WTC11 (cell line): ENCODE measurements at regions not wholly inside any gene's neighbourhood (a gene's known extent, or its start where the extent isn't known, plus 50 kb on each side); places are given as distances from the start of the nearest gene placed in this dataset.

ENCODE experiments used
- CTCF ChIP-seq: fragments of 200-600 bp; IDR thresholded peaks from 2 replicates; pipeline ENCODE4 v1.8.0; 2022; ENCODE audit warnings: antibody characterized with exemption
- MAX ChIP-seq: sonication (generic); formaldehyde crosslinking; IDR thresholded peaks from 2 replicates; pipeline ENCODE4 v1.8.0; 2022; ENCODE audit warnings: mild to moderate bottlenecking, missing genetic modification reagents
- NFYB ChIP-seq: sonication (generic); formaldehyde crosslinking; conservative IDR thresholded peaks from 2 replicates; pipeline ENCODE4 v1.8.0; 2022; ENCODE audit warnings: low read depth, missing genetic modification reagents
- NR2C2 ChIP-seq: sonication (generic); formaldehyde crosslinking; IDR thresholded peaks from 2 replicates; pipeline ENCODE4 v1.8.0; 2022; ENCODE audit warnings: mild to moderate bottlenecking, missing genetic modification reagents
- SMAD4 ChIP-seq: sonication (generic); formaldehyde crosslinking; IDR thresholded peaks from 2 replicates; pipeline ENCODE4 v1.8.0; 2022; ENCODE audit warnings: mild to moderate bottlenecking, missing genetic modification reagents
- SP1 ChIP-seq: sonication (generic); formaldehyde crosslinking; conservative IDR thresholded peaks from 2 replicates; pipeline ENCODE4 v1.8.1; 2022; ENCODE audit warnings: missing genetic modification reagents
- TEAD4 ChIP-seq: sonication (generic); formaldehyde crosslinking; IDR thresholded peaks from 2 replicates; pipeline ENCODE4 v1.8.0; 2022; ENCODE audit warnings: mild to moderate bottlenecking, missing genetic modification reagents
- USF2 ChIP-seq: sonication (generic); formaldehyde crosslinking; IDR thresholded peaks from 2 replicates; pipeline ENCODE4 v1.8.1; 2023; ENCODE audit warnings: mild to moderate bottlenecking, missing genetic modification reagents, moderate library complexity

- TF ChIP-seq MAX (CRISPR knock-in tag), result no peak
- TF ChIP-seq CTCF, result no peak
- TF ChIP-seq SMAD4 (CRISPR knock-in tag), result no peak
- TF ChIP-seq SP1, result no peak
- no peak for TF ChIP-seq NFYB (CRISPR knock-in tag)
- no peak for TF ChIP-seq NR2C2
- no peak for TF ChIP-seq TEAD4
- TF ChIP-seq USF2 (CRISPR knock-in tag), result no peak
Observed at GRCh38 chr15:26178640-26179220, 315.6 kb upstream of the ATP10A start.
